CD4-positive, alpha-beta T cell treated with Interleukin-21 for 1 hour (primary cell): ENCODE measurements at regions not wholly inside any gene's neighbourhood (a gene's known extent, or its start where the extent isn't known, plus 50 kb on each side); places are given as distances from the start of the nearest gene placed in this dataset.

Source experiments
- DNase-seq: peaks from one replicate; pipeline ENCODE4 v3.0.0-alpha.2; 2020

GRCh38 chr5:2256691-2257280 is 374.1 kb upstream of the IRX4 start:
- no peak for DNase-seq

GRCh38 chr5:2255915-2256690 is 373.4 kb upstream of the IRX4 start:
- DNase-seq = no peak

GRCh38 chr5:2254880-2255750 is 372.4 kb upstream of the IRX4 start:
- DNase-seq = no peak

- no peak for DNase-seq
Observed at GRCh38 chr5:2254406-2254805, 371.7 kb upstream of the IRX4 start.

GRCh38 chr5:2253040-2253975 is 370.6 kb upstream of the IRX4 start:
- no peak for DNase-seq

- DNase-seq = no peak
Observed at GRCh38 chr5:2251751-2252150, 369.0 kb upstream of the IRX4 start.

- no peak for DNase-seq
Observed at GRCh38 chr5:2251298-2251697, 368.6 kb upstream of the IRX4 start.

- DNase-seq = no peak
Observed at GRCh38 chr5:2250365-2250950, 367.7 kb upstream of the IRX4 start.

GRCh38 chr5:2249442-2249841 is 366.7 kb upstream of the IRX4 start:
- DNase-seq = no peak

- DNase-seq = no peak
Observed at GRCh38 chr5:2249026-2249425, 366.3 kb upstream of the IRX4 start.

- no peak for DNase-seq
Observed at GRCh38 chr5:2242539-2242938, 359.8 kb upstream of the IRX4 start.

GRCh38 chr5:2241842-2242241 is 359.1 kb upstream of the IRX4 start:
- DNase-seq = no peak

- DNase-seq = no peak
Observed at GRCh38 chr5:2240118-2240904, 357.6 kb upstream of the IRX4 start.

GRCh38 chr5:2239201-2239910 is 356.6 kb upstream of the IRX4 start:
- no peak for DNase-seq

- DNase-seq = no peak
Observed at GRCh38 chr5:2238732-2239131, 356.0 kb upstream of the IRX4 start.

GRCh38 chr5:2227433-2227832 is 344.7 kb upstream of the IRX4 start:
- DNase-seq = no peak

- DNase-seq = no peak
Observed at GRCh38 chr5:2224689-2225088, 342.0 kb upstream of the IRX4 start.

- no peak for DNase-seq
Observed at GRCh38 chr5:2223303-2223702, 340.6 kb upstream of the IRX4 start.

GRCh38 chr5:2222246-2222992 is 339.7 kb upstream of the IRX4 start:
- no peak for DNase-seq

- DNase-seq = no peak
Observed at GRCh38 chr5:2221450-2221849, 338.7 kb upstream of the IRX4 start.
